GM12878 (cell line): ENCODE measurements at regions not wholly inside any gene's neighbourhood (a gene's known extent, or its start where the extent isn't known, plus 50 kb on each side); places are given as distances from the start of the nearest gene placed in this dataset.

ENCODE experiments used
- ATAC-seq: fragments of 200-7000 bp; cut with Tn5 transposase; 3 replicates; pipeline ENCODE4 v1.9.1; 2020; ENCODE audit warnings: mild to moderate bottlenecking, moderate library complexity
- BruUV-seq: library from RNA; stranded (reverse); fragments of 400-500 nt; replicated peaks from 2 replicates; lab custom pipeline; 2021; lab: Mats Ljungman, UMichigan
- CTCF ChIA-PET: fragments of 300-600 bp; sonication (Branson Sonifier 250); formaldehyde crosslinking; extraction: SDS; loops from one replicate; lab custom pipeline; 2021; ENCODE audit warnings: inconsistent platforms; lab: Yijun Ruan, JAX
- POLR2A ChIA-PET: fragments of 350-600 bp; formaldehyde crosslinking; extraction: SDS; loops from one replicate; lab custom pipeline; 2021; ENCODE audit warnings: inconsistent platforms; lab: Charles Lee
- RAD21 ChIA-PET: fragments of 300-600 bp; sonication (Branson Sonifier 250); formaldehyde crosslinking; loops from one replicate; lab custom pipeline; 2023; ENCODE audit warnings: antibody characterized with exemption; ENCODE audit not compliant: unreplicated experiment; lab: Charles Lee
- SMC1A ChIA-PET: fragments of 300-600 bp; sonication (Branson Sonifier 250); formaldehyde crosslinking; loops from one replicate; lab custom pipeline; 2023; ENCODE audit not compliant: unreplicated experiment, uncharacterized antibody; lab: Charles Lee
- DNase-seq: peaks from one replicate; pipeline ENCODE4 v3.0.0-alpha.2; 2011; ENCODE audit warnings: low read depth, low spot score
- FAIRE-seq: peaks from 3 replicates; lab custom pipeline; 2011; peaks lifted over from hg19 to GRCh38; lab: Jason Lieb, UNC
- H2AFZ ChIP-seq: 2 replicates; pipeline ENCODE4 v1.6.0; 2011; ENCODE audit warnings: low read depth, low read length, control low read depth; ENCODE audit not compliant: control insufficient read depth
- H3K27ac ChIP-seq: 2 replicates; pipeline ENCODE4 v1.5.1; 2011; ENCODE audit warnings: control low read depth; ENCODE audit not compliant: control insufficient read depth, insufficient read depth
- H3K27me3 ChIP-seq, 2 experiments: replicated peaks in 1 of 2; 2 replicates each; pipeline versions ENCODE4 v1.6.0 to v1.6.1; 2011; ENCODE audit warnings: low read length in 1 of 2; ENCODE audit not compliant: control insufficient read depth in 2 of 2, insufficient read depth in 2 of 2
- H3K36me3 ChIP-seq, 2 experiments: 2 replicates each; pipeline ENCODE4 v1.5.1; 2011; ENCODE audit warnings: low read length in 1 of 2; ENCODE audit not compliant: control insufficient read depth in 2 of 2, insufficient read depth in 2 of 2
- H3K4me1 ChIP-seq: 2 replicates; pipeline ENCODE4 v1.6.1; 2011; ENCODE audit warnings: mild to moderate bottlenecking, low read length, moderate library complexity, mixed read lengths; ENCODE audit not compliant: control insufficient read depth, insufficient read depth
- H3K4me2 ChIP-seq: 2 replicates; pipeline ENCODE4 v1.6.0; 2011; ENCODE audit warnings: control low read depth; ENCODE audit not compliant: control insufficient read depth, insufficient read depth
- H3K4me3 ChIP-seq: fragments of 200-600 bp; sonication (generic); 2 replicates; pipeline ENCODE4 v1.5.1; 2016
- H3K79me2 ChIP-seq: 2 replicates; pipeline ENCODE4 v1.6.0; 2011; ENCODE audit warnings: low read length; ENCODE audit not compliant: control insufficient read depth, insufficient read depth
- H3K9ac ChIP-seq: 2 replicates; pipeline ENCODE4 v1.8.0; 2011; ENCODE audit warnings: low read length, control low read depth, mixed read lengths; ENCODE audit not compliant: control insufficient read depth, insufficient read depth
- H3K9me3 ChIP-seq: replicated peaks from 3 replicates; pipeline ENCODE4 v1.5.1; 2011; ENCODE audit warnings: mild to moderate bottlenecking, low read length; ENCODE audit not compliant: control insufficient read depth, insufficient read depth
- H4K20me1 ChIP-seq: 2 replicates; pipeline ENCODE4 v1.6.0; 2011; ENCODE audit not compliant: control insufficient read depth, insufficient read depth
- CBX5 ChIP-seq: sonication (generic); IDR thresholded peaks from 2 replicates; pipeline ENCODE4 v1.6.1; 2016; ENCODE audit warnings: low read depth, moderate library complexity, mild to moderate bottlenecking, inconsistent platforms
- ELK1 ChIP-seq: IDR thresholded peaks from 2 replicates; pipeline ENCODE4 v1.6.1; 2012; ENCODE audit warnings: low read depth, low read length, improper control_type of control experiment
- IRF4 ChIP-seq: IDR thresholded peaks from 2 replicates; pipeline ENCODE4 v1.6.1; 2011; ENCODE audit warnings: low read depth, low read length
- JUNB ChIP-seq: IDR thresholded peaks from 2 replicates; pipeline ENCODE4 v1.6.1; 2016; ENCODE audit warnings: antibody characterized with exemption, mild to moderate bottlenecking
- MEF2A ChIP-seq: IDR thresholded peaks from 2 replicates; pipeline ENCODE4 v1.6.1; 2011; ENCODE audit warnings: low read depth, mild to moderate bottlenecking, low read length, moderate library complexity; ENCODE audit not compliant: insufficient read depth
- MEF2B ChIP-seq: fragments of 450-650 bp; IDR thresholded peaks from 2 replicates; pipeline ENCODE4 v1.6.1; 2018; ENCODE audit warnings: mild to moderate bottlenecking, moderate library complexity; ENCODE audit not compliant: partially characterized antibody, poor library complexity, severe bottlenecking
- NBN ChIP-seq: fragments of 450-650 bp; IDR thresholded peaks from 2 replicates; pipeline ENCODE4 v1.6.1; 2016
- PAX8 ChIP-seq: fragments of 450-650 bp; IDR thresholded peaks from 2 replicates; pipeline ENCODE4 v1.6.1; 2017; ENCODE audit warnings: mild to moderate bottlenecking, moderate library complexity
- PML ChIP-seq: IDR thresholded peaks from 2 replicates; pipeline ENCODE4 v1.6.1; 2012; ENCODE audit warnings: low read length, inconsistent platforms
- SMAD1 ChIP-seq: fragments of 450-650 bp; IDR thresholded peaks from 2 replicates; pipeline ENCODE4 v1.6.1; 2018; ENCODE audit warnings: mild to moderate bottlenecking, low read depth; ENCODE audit not compliant: partially characterized antibody
- SUPT20H ChIP-seq: IDR thresholded peaks from 2 replicates; pipeline ENCODE4 v1.6.1; 2011; ENCODE audit warnings: low read depth, mild to moderate bottlenecking, low read length, moderate library complexity, borderline replicate concordance; ENCODE audit not compliant: control insufficient read depth
- ZBED1 ChIP-seq: IDR thresholded peaks from 2 replicates; pipeline ENCODE4 v1.6.1; 2016; ENCODE audit warnings: borderline replicate concordance
- ZBTB33 ChIP-seq: fragments of 450-650 bp; IDR thresholded peaks from 2 replicates; pipeline ENCODE4 v1.6.1; 2017; ENCODE audit warnings: mild to moderate bottlenecking
- ZNF217 ChIP-seq: fragments of 450-650 bp; IDR thresholded peaks from 2 replicates; pipeline ENCODE4 v1.6.1; 2017; ENCODE audit warnings: antibody characterized with exemption, mild to moderate bottlenecking
- ZSCAN29 ChIP-seq: fragments of 450-650 bp; IDR thresholded peaks from 2 replicates; pipeline ENCODE4 v1.6.1; 2017; ENCODE audit warnings: mild to moderate bottlenecking, moderate library complexity
- ZZZ3 ChIP-seq: IDR thresholded peaks from 2 replicates; pipeline ENCODE4 v1.6.1; 2011; ENCODE audit warnings: low read depth; ENCODE audit not compliant: control insufficient read depth, insufficient read length
- WGBS: methylation state at CpG from one replicate; pipeline ENCODE4 v1.1.6; 2016; ENCODE audit warnings: low lambda C conversion rate; ENCODE audit not compliant: insufficient replicate concordance, insufficient coverage; ENCODE audit errors: missing lambda C conversion rate; 5-methylcytosine and 5-hydroxymethylcytosine counted together
- in situ Hi-C: fragments of 300-500 bp; cut with MboI; formaldehyde crosslinking; loops from 9 replicates; pipeline ENCODE4 v1.14.3; 2018; ENCODE audit warnings: mixed read lengths
- intact Hi-C: fragments of 100-400 bp; cut with micrococcal nuclease; formaldehyde crosslinking; loops from one replicate; pipeline ENCODE4 v1.14.2; 2022; ENCODE audit not compliant: unreplicated experiment
- TF ChIP-seq, protein P1 (sequence below): fragments of 450-650 bp; IDR thresholded peaks from 2 replicates; pipeline ENCODE4 v1.6.1; 2016; ENCODE audit warnings: mild to moderate bottlenecking

DNA sequence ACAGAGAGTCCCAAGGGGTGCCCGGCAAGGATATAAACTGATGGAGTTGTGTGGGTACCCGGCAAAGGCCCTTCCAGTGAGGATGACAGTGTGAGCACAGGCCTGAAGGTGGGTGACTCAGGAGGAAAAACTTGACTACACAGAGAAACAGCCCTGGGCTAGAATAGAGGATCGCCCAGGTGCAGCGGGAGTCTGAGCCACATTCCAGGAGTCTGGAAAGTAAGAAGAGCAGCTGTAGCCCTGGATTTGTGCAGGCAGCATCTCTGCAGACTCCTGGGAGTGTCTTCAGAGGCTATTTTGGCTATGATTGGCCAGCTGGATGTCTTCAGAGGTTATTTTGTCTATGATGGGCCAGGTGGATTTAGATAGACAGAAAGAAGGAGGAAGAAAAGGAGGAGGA lies 367.6 kb upstream of the MKI67 start:
- Histone ChIP-seq H4K20me1 (no peaks in the 10 kb centered on the region), H3K36me3 (no peaks in the 10 kb centered on the region), H3K27ac (no peak overlapping the region), H3K4me1 (no peaks in the 10 kb centered on the region), H3K27me3 (no peaks in the 10 kb centered on the region), H3K4me3 (no peak overlapping the region), H2AFZ (no peak overlapping the region), H3K79me2 (no peaks in the 10 kb centered on the region), H3K9me3 (no peaks in the 10 kb centered on the region), H3K9ac (no peak overlapping the region), H3K4me2 (no peak overlapping the region)
- in situ Hi-C loops (no loop called here), intact Hi-C loops (no loop called here)
- no peak for FAIRE-seq
- ChIA-PET SMC1A (no interaction called here), POLR2A (no interaction called here), RAD21 (no interaction called here), CTCF (no interaction called here)
- no peak for DNase-seq
- BruUV-seq = no TSS peak
- WGBS = 23% methylated on average over 4 of the region's 4 CpGs
- ATAC-seq = no peak
- TF ChIP-seq ELK1 = no peak
- no peak for TF ChIP-seq PAX8
- no peak for TF ChIP-seq ZNF217
- no peak for TF ChIP-seq MEF2A
- no peak for TF ChIP-seq NBN
- TF ChIP-seq SMAD1 = no peak
- TF ChIP-seq ZSCAN29 = no peak

- BruUV-seq = no TSS peak
- ChIA-PET CTCF (interaction anchor here (0.7 kb wide), 1 partner anchor 231 kb away, joined by 3 read pairs; no protein-coding TSS in a partner anchor), POLR2A (no interaction called here), SMC1A (no interaction called here), RAD21 (no interaction called here)
- in situ Hi-C loops = no loop called here
- 40% methylated on average over 3 of the region's 3 CpGs for WGBS
- Histone ChIP-seq H2AFZ (no peak overlapping the region), H3K4me3 (no peak overlapping the region), H3K9ac (no peak overlapping the region), H3K4me2 (no peak overlapping the region), H3K4me1 (no peaks in the 10 kb centered on the region), H3K27ac (no peak overlapping the region), H3K79me2 (no peaks in the 10 kb centered on the region), H3K27me3 (no peaks in the 10 kb centered on the region), H3K36me3 (no peaks in the 10 kb centered on the region), H4K20me1 (no peaks in the 10 kb centered on the region), H3K9me3 (no peaks in the 10 kb centered on the region)
- intact Hi-C loops = no loop called here
- FAIRE-seq (no peak), ATAC-seq (no peak), DNase-seq (no peak)
- TF ChIP-seq ZBED1 (no peak), SUPT20H (no peak), ZZZ3 (no peak), IRF4 (no peak), JUNB (no peak), MEF2B (no peak), ZBTB33 (no peak), CBX5 (no peak), PML (no peak)
- TF ChIP-seq, protein P1, sequence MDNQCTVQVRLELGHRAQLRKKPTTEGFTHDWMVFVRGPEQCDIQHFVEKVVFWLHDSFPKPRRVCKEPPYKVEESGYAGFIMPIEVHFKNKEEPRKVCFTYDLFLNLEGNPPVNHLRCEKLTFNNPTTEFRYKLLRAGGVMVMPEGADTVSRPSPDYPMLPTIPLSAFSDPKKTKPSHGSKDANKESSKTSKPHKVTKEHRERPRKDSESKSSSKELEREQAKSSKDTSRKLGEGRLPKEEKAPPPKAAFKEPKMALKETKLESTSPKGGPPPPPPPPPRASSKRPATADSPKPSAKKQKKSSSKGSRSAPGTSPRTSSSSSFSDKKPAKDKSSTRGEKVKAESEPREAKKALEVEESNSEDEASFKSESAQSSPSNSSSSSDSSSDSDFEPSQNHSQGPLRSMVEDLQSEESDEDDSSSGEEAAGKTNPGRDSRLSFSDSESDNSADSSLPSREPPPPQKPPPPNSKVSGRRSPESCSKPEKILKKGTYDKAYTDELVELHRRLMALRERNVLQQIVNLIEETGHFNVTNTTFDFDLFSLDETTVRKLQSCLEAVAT = no peak
These were observed 368.4 kb upstream of the MKI67 start for GRCh38 chr10:128494665-128495064.
